ENCODE measurements at regions not wholly inside any gene's neighbourhood (a gene's known extent, or its start where the extent isn't known, plus 50 kb on each side); places are given as distances from the start of the nearest gene placed in this dataset.
A peak's percentile ranks its signal among the peaks of the same experiment; 100 is the strongest.

GRCh38 chr6:169042061-169042460 is 211.6 kb downstream of the THBS2 start:
- intact Hi-C loops (cut with DNase I), result no loop called here
- 85% methylated on average over 5 of the region's 5 CpGs for WGBS

GRCh38 chr6:169041078-169041477 is 212.6 kb downstream of the THBS2 start:
- no peaks in the 10 kb centered on the region for H3K4me1 ChIP-seq (ENCODE audit: control insufficient read depth, insufficient read depth, low read length)
- H3K27ac ChIP-seq (ENCODE audit: low read length), result no peak overlapping the region
- intact Hi-C loops (cut with DNase I), result no loop called here
- ATAC-seq (no peak), DNase-seq (no peak)
- WGBS, result 81% methylated on average over 9 of the region's 9 CpGs
- no peak overlapping the region for H3K4me3 ChIP-seq (ENCODE audit: low read length)
- H3K9me3 ChIP-seq (ENCODE audit: control insufficient read depth, low read length), result no peaks in the 10 kb centered on the region
- H3K27me3 ChIP-seq (ENCODE audit: control insufficient read depth, insufficient read depth), result no peaks in the 10 kb centered on the region

More at GRCh38 chr6:169042061-169042460, 211.6 kb downstream of the THBS2 start:
- DNase-seq (no peak), ATAC-seq (no peak)
- H3K9me3 ChIP-seq (ENCODE audit: control insufficient read depth, low read length), result no peaks in the 10 kb centered on the region
- H3K27ac ChIP-seq (ENCODE audit: low read length), result no peak overlapping the region
- H3K27me3 ChIP-seq (ENCODE audit: control insufficient read depth, insufficient read depth), result no peaks in the 10 kb centered on the region
- H3K4me1 ChIP-seq (ENCODE audit: control insufficient read depth, insufficient read depth, low read length), result no peaks in the 10 kb centered on the region
- H3K4me3 ChIP-seq (ENCODE audit: low read length), result no peak overlapping the region

- Histone ChIP-seq H3K4me1 (ENCODE audit: control insufficient read depth, insufficient read depth, low read length) (no peaks in the 10 kb centered on the region), H3K27me3 (ENCODE audit: control insufficient read depth, insufficient read depth) (no peaks in the 10 kb centered on the region), H3K4me3 (ENCODE audit: low read length) (no peak overlapping the region), H3K27ac (ENCODE audit: low read length) (no peak overlapping the region), H3K9me3 (ENCODE audit: control insufficient read depth, low read length) (no peaks in the 10 kb centered on the region)
- WGBS, result 72% methylated on average over 1 of the region's 1 CpG
- intact Hi-C loops (cut with DNase I), result no loop called here
- DNase-seq (no peak), ATAC-seq (no peak)
Observed at GRCh38 chr6:169038691-169039090, 215.0 kb downstream of the THBS2 start.

- H3K4me1 ChIP-seq (ENCODE audit: control insufficient read depth, insufficient read depth, low read length), result no peaks in the 10 kb centered on the region
- WGBS, result 35% methylated on average over 8 of the region's 8 CpGs
- DNase-seq (peak in 2 of 3 donors; percentile 65 to 68), ATAC-seq (peak; percentile 50 to 76)
- no peaks in the 10 kb centered on the region for H3K9me3 ChIP-seq (ENCODE audit: control insufficient read depth, low read length)
- H3K27me3 ChIP-seq (ENCODE audit: control insufficient read depth, insufficient read depth), result no peaks in the 10 kb centered on the region
- intact Hi-C loops (cut with DNase I), result no loop called here
- no peak overlapping the region for H3K4me3 ChIP-seq (ENCODE audit: low read length)
- no peak overlapping the region for H3K27ac ChIP-seq (ENCODE audit: low read length)
Observed at GRCh38 chr6:169035385-169036240, 218.0 kb downstream of the THBS2 start.

GRCh38 chr6:169034516-169035167 is 219.0 kb downstream of the THBS2 start:
- H3K4me3 ChIP-seq (ENCODE audit: low read length), result no peak overlapping the region

GRCh38 chr6:169029861-169030260 is 223.8 kb downstream of the THBS2 start:
- Histone ChIP-seq H3K27ac (ENCODE audit: low read length) (no peak overlapping the region), H3K4me1 (ENCODE audit: control insufficient read depth, insufficient read depth, low read length) (peaks cover 1% of the 10 kb centered on the region), H3K27me3 (ENCODE audit: control insufficient read depth, insufficient read depth) (no peaks in the 10 kb centered on the region), H3K9me3 (ENCODE audit: control insufficient read depth, low read length) (no peaks in the 10 kb centered on the region), H3K4me3 (ENCODE audit: low read length) (no peak overlapping the region)
- no peak for ATAC-seq
- WGBS, result 40% methylated on average over 4 of the region's 4 CpGs
- intact Hi-C loops (cut with DNase I), result no loop called here
- no peak for DNase-seq

More at GRCh38 chr6:169034516-169035167, 219.0 kb downstream of the THBS2 start:
- Histone ChIP-seq H3K27ac (ENCODE audit: low read length) (no peak overlapping the region), H3K27me3 (ENCODE audit: control insufficient read depth, insufficient read depth) (no peaks in the 10 kb centered on the region), H3K4me1 (ENCODE audit: control insufficient read depth, insufficient read depth, low read length) (no peaks in the 10 kb centered on the region), H3K9me3 (ENCODE audit: control insufficient read depth, low read length) (no peaks in the 10 kb centered on the region)
- ATAC-seq (no peak), DNase-seq (no peak)
- intact Hi-C loops (cut with DNase I), result no loop called here
- WGBS, result 80% methylated on average over 13 of the region's 13 CpGs

GRCh38 chr6:169028343-169028742 is 225.3 kb downstream of the THBS2 start:
- Histone ChIP-seq H3K4me1 (ENCODE audit: control insufficient read depth, insufficient read depth, low read length) (peaks cover 1% of the 10 kb centered on the region), H3K9me3 (ENCODE audit: control insufficient read depth, low read length) (no peaks in the 10 kb centered on the region), H3K27me3 (ENCODE audit: control insufficient read depth, insufficient read depth) (no peaks in the 10 kb centered on the region), H3K27ac (ENCODE audit: low read length) (no peak overlapping the region), H3K4me3 (ENCODE audit: low read length) (no peak overlapping the region)
- intact Hi-C loops (cut with DNase I), result no loop called here
- no peak for ATAC-seq
- 82% methylated on average over 3 of the region's 3 CpGs for WGBS
- no peak for DNase-seq

- 49% methylated on average over 5 of the region's 5 CpGs for WGBS
- no peak overlapping the region for H3K4me3 ChIP-seq (ENCODE audit: low read length)
- H3K27me3 ChIP-seq (ENCODE audit: control insufficient read depth, insufficient read depth), result no peaks in the 10 kb centered on the region
- H3K9me3 ChIP-seq (ENCODE audit: control insufficient read depth, low read length), result no peaks in the 10 kb centered on the region
- no peak overlapping the region for H3K27ac ChIP-seq (ENCODE audit: low read length)
- ATAC-seq (no peak), DNase-seq (no peak)
- peaks cover 1% of the 10 kb centered on the region for H3K4me1 ChIP-seq (ENCODE audit: control insufficient read depth, insufficient read depth, low read length)
- intact Hi-C loops (cut with DNase I), result no loop called here
Observed at GRCh38 chr6:169026175-169026574, 227.5 kb downstream of the THBS2 start.

- intact Hi-C loops (cut with DNase I), result no loop called here
- WGBS, result 95% methylated on average over 54 of the region's 54 CpGs
Observed at GRCh38 chr6:169024047-169024660, 229.5 kb downstream of the THBS2 start.

GRCh38 chr6:169023161-169023874 is 230.3 kb downstream of the THBS2 start:
- Histone ChIP-seq H3K4me3 (ENCODE audit: low read length) (no peak overlapping the region), H3K27ac (ENCODE audit: low read length) (no peak overlapping the region), H3K9me3 (ENCODE audit: control insufficient read depth, low read length) (no peaks in the 10 kb centered on the region), H3K27me3 (ENCODE audit: control insufficient read depth, insufficient read depth) (no peaks in the 10 kb centered on the region), H3K4me1 (ENCODE audit: control insufficient read depth, insufficient read depth, low read length) (peaks cover under 1% of the 10 kb centered on the region)
- DNase-seq (no peak), ATAC-seq (no peak)
- intact Hi-C loops (cut with DNase I), result no loop called here
- 90% methylated on average over 23 of the region's 23 CpGs for WGBS

More at GRCh38 chr6:169024047-169024660, 229.5 kb downstream of the THBS2 start:
- peaks cover 1% of the 10 kb centered on the region for H3K4me1 ChIP-seq (ENCODE audit: control insufficient read depth, insufficient read depth, low read length)
- no peak overlapping the region for H3K27ac ChIP-seq (ENCODE audit: low read length)
- DNase-seq (peak in 2 of 3 donors; percentile 37 to 62), ATAC-seq (peak in 1 of 2 donors; percentile 26)
- H3K4me3 ChIP-seq (ENCODE audit: low read length), result no peak overlapping the region
- no peaks in the 10 kb centered on the region for H3K9me3 ChIP-seq (ENCODE audit: control insufficient read depth, low read length)
- no peaks in the 10 kb centered on the region for H3K27me3 ChIP-seq (ENCODE audit: control insufficient read depth, insufficient read depth)
